Karpas-422 (cell line): ENCODE measurements at regions not wholly inside any gene's neighbourhood (a gene's known extent, or its start where the extent isn't known, plus 50 kb on each side); places are given as distances from the start of the nearest gene placed in this dataset.

ENCODE experiments used
- DNase-seq: peaks from one replicate; pipeline ENCODE4 v3.0.0-alpha.2; 2015
- H2AFZ ChIP-seq: fragments of 200-600 bp; sonication (generic); 2 replicates; pipeline ENCODE4 v1.6.1; 2014; ENCODE audit warnings: antibody characterized with exemption, low read length, mixed read lengths
- H3K27ac ChIP-seq: fragments of 200-600 bp; sonication (generic); 2 replicates; pipeline ENCODE4 v1.5.1; 2014; ENCODE audit warnings: mild to moderate bottlenecking, low read length, moderate library complexity
- H3K27me3 ChIP-seq: fragments of 200-600 bp; sonication (generic); 2 replicates; pipeline ENCODE4 v1.6.1; 2014; ENCODE audit warnings: low read length, mixed read lengths
- H3K36me3 ChIP-seq: fragments of 200-600 bp; sonication (generic); 2 replicates; pipeline ENCODE4 v1.6.1; 2014; ENCODE audit warnings: low read length, mixed read lengths; ENCODE audit not compliant: insufficient read depth
- H3K4me1 ChIP-seq: fragments of 200-600 bp; sonication (generic); 2 replicates; pipeline ENCODE4 v1.6.1; 2014; ENCODE audit warnings: mild to moderate bottlenecking, low read length, mixed read lengths
- H3K4me2 ChIP-seq: fragments of 200-600 bp; sonication (generic); 2 replicates; pipeline ENCODE4 v1.6.1; 2014; ENCODE audit warnings: low read length, low read depth, mild to moderate bottlenecking; ENCODE audit not compliant: poor library complexity, severe bottlenecking
- H3K4me3 ChIP-seq: fragments of 200-600 bp; sonication (generic); 2 replicates; pipeline ENCODE4 v1.5.1; 2014; ENCODE audit warnings: mild to moderate bottlenecking, antibody characterized with exemption, low read length, mixed read lengths
- H3K79me2 ChIP-seq: fragments of 200-600 bp; sonication (generic); 2 replicates; pipeline ENCODE4 v1.6.1; 2014; ENCODE audit warnings: mild to moderate bottlenecking, low read length, mixed read lengths
- H3K9ac ChIP-seq: fragments of 200-600 bp; sonication (generic); 2 replicates; pipeline ENCODE4 v1.6.0; 2014; ENCODE audit warnings: low read length
- H3K9me2 ChIP-seq: fragments of 200-600 bp; sonication (generic), shearing (Covaris generic); replicated peaks from 2 replicates; pipeline ENCODE4 v1.6.0; 2014; ENCODE audit warnings: mild to moderate bottlenecking, low read length, moderate library complexity; ENCODE audit not compliant: insufficient read depth
- H3K9me3 ChIP-seq: fragments of 300-700, 200-600 bp; sonication (generic); 2 replicates; pipeline ENCODE4 v1.6.1; 2014; ENCODE audit warnings: low read length, mixed read lengths
- H4K20me1 ChIP-seq: fragments of 200-600 bp; sonication (generic); 2 replicates; pipeline ENCODE4 v1.6.1; 2014; ENCODE audit warnings: mild to moderate bottlenecking, antibody characterized with exemption, low read length, low read depth; ENCODE audit not compliant: insufficient read depth

DNA sequence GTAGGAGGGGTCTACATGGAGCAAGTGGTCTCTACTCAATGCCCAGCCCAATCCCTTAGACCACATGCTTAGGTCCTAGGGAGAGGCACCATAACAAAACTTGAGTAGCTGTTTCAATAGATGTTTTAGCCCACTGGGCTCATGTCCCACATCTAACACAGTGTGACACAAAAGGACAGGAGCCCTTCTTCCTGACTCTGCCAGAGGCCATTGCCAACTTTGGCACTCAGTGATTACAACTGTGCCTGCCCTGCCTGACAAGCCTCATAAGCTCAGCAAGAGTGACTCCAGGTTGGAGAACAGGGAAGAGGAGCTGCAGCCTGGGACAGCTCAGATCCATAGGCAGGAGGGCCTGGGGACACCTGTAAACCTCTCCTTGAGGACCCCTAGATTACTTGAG lies 230.8 kb downstream of the ENC1 start:
- Histone ChIP-seq H3K9ac (no peak overlapping the region), H2AFZ (no peak overlapping the region), H3K4me2 (no peak overlapping the region), H3K27ac (no peak overlapping the region), H3K4me1 (no peaks in the 10 kb centered on the region), H3K9me2 (no peaks in the 10 kb centered on the region), H4K20me1 (no peaks in the 10 kb centered on the region), H3K79me2 (no peaks in the 10 kb centered on the region), H3K36me3 (no peaks in the 10 kb centered on the region), H3K9me3 (no peaks in the 10 kb centered on the region), H3K4me3 (no peak overlapping the region), H3K27me3 (no peaks in the 10 kb centered on the region)
- no peak for DNase-seq

DNA sequence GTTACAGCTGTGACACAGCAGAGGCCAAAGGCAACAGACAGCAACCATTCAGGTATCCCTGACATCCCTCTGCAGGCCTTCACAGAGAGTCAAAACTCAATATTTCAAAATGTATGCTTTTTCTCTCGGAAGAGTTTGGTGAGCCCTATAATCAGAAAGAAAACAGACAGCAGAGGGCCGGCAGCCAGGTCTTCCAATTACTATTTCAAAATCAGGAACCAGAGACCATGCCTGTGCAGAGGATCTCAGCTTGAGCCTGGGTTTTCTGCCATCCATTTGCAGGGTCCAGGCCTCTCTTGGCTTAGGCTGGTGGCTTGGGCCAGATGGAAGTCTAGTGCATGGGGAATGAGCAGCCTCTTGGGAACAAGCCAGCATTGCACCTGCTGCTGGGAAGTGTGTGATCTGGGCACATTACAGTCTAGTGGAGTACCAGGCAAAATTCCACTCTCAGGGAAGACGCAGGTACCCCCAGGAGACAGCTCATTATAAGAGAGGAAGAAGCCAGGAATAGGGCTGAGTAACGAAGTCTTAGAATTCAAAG lies 231.3 kb downstream of the ENC1 start:
- no peaks in the 10 kb centered on the region for H3K4me1 ChIP-seq
- no peaks in the 10 kb centered on the region for H3K27me3 ChIP-seq
- H3K79me2 ChIP-seq, result no peaks in the 10 kb centered on the region
- H3K27ac ChIP-seq, result no peak overlapping the region
- no peak overlapping the region for H3K9ac ChIP-seq
- H3K4me2 ChIP-seq, result no peak overlapping the region
- DNase-seq, result no peak
- no peaks in the 10 kb centered on the region for H3K9me2 ChIP-seq
- H3K9me3 ChIP-seq, result no peaks in the 10 kb centered on the region
- no peaks in the 10 kb centered on the region for H3K36me3 ChIP-seq
- H2AFZ ChIP-seq, result no peak overlapping the region
- no peaks in the 10 kb centered on the region for H4K20me1 ChIP-seq
- H3K4me3 ChIP-seq, result no peak overlapping the region

DNA sequence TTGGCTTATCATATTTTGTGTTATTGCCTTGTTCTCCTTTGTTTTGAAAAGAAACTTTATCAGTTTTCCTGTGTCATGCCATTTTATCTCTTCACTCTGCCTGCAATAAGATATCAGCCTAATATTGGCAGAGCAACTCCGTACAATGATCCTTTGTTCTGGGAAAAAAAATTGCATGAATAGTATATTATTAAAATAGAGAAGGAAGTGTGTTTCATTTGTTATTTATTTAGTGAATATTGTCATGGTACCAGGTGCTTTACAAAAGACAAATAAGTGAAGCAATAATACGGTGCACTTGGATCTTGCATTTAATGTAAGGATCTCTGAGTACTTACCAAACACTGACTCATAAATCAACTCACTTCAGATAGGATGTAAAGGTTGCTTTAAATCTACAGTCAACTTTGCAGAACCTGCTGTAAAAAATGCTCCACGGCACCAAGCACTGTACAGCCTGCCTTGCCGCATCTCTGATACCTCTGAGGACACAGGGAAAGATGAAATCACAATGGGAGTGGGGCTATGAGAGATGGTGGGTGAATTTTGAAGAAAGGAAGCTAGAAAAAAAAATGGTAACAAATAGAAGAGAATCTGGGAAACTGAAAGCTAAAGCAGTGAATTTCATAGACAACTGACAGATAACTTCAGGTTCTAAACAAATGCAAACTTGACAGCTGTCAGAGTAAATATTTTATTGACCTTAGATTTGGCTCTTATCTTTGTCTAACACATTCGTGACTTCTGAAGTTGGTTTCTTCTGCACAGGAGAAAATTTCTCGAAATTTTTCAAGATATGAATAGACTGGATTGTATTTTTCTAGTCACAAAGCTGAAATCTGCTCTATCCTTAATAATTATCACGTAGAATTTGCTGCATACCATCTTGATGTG lies 232.1 kb downstream of the ENC1 start:
- no peaks in the 10 kb centered on the region for H3K9me2 ChIP-seq

DNA sequence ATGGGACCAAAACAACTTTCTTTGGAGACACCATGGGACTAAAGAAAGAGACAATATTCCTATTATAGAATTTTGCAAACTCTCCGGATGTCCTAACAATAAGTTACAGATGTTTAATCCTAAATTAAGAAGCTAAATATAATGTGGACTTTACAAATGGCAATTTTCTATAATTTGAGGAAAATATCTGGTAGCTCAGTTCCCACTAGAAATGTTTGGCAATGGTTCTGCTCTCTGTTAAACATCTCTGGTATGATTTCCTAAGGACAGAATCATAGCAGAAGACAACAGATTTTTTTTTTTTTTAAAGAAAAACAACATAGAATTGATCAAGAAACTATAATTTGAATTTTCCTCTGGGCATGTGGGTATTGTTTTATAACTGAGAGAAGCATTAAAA lies 232.8 kb downstream of the ENC1 start:
- Histone ChIP-seq H3K9ac (no peak overlapping the region), H3K4me1 (no peaks in the 10 kb centered on the region), H3K4me2 (no peak overlapping the region), H4K20me1 (no peaks in the 10 kb centered on the region), H3K27me3 (no peaks in the 10 kb centered on the region), H3K4me3 (no peak overlapping the region), H3K79me2 (no peaks in the 10 kb centered on the region), H3K36me3 (no peaks in the 10 kb centered on the region), H3K27ac (no peak overlapping the region), H3K9me2 (no peaks in the 10 kb centered on the region), H3K9me3 (no peaks in the 10 kb centered on the region), H2AFZ (no peak overlapping the region)
- DNase-seq, result no peak

More for the DNA sequence above, 232.1 kb downstream of the ENC1 start:
- Histone ChIP-seq H3K4me2 (no peak overlapping the region), H3K9me3 (no peaks in the 10 kb centered on the region), H3K27me3 (no peaks in the 10 kb centered on the region), H3K4me1 (no peaks in the 10 kb centered on the region), H3K79me2 (no peaks in the 10 kb centered on the region), H3K4me3 (no peak overlapping the region), H4K20me1 (no peaks in the 10 kb centered on the region), H3K9ac (no peak overlapping the region), H2AFZ (no peak overlapping the region), H3K36me3 (no peaks in the 10 kb centered on the region), H3K27ac (no peak overlapping the region)
- no peak for DNase-seq

DNA sequence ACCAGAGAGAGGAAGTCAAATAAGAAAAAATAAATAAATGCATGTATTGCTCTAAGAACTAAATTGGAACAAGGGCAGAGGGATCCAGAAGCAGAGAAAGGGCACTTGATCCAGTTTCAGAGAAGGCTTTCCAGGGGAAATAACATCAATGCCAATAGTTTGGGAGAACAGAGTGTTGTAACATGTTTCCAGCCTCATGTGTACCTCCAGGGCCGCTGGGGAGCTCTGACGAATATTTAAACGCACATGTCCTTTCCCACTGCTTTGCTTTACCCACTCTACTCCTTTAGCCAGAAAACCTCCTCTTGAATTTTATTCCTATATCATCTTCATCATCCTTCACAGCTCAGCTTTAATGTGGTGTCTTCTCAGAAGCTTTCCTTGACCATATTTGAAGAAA lies 233.7 kb downstream of the ENC1 start:
- H3K4me1 ChIP-seq, result no peaks in the 10 kb centered on the region
- no peaks in the 10 kb centered on the region for H3K27me3 ChIP-seq
- no peaks in the 10 kb centered on the region for H3K36me3 ChIP-seq
- H3K9ac ChIP-seq, result no peak overlapping the region
- no peak overlapping the region for H2AFZ ChIP-seq
- H3K4me3 ChIP-seq, result no peak overlapping the region
- H3K9me3 ChIP-seq, result no peaks in the 10 kb centered on the region
- no peak overlapping the region for H3K4me2 ChIP-seq
- no peak overlapping the region for H3K27ac ChIP-seq
- no peak for DNase-seq
- H4K20me1 ChIP-seq, result no peaks in the 10 kb centered on the region
- no peaks in the 10 kb centered on the region for H3K79me2 ChIP-seq
- H3K9me2 ChIP-seq, result no peaks in the 10 kb centered on the region

DNA sequence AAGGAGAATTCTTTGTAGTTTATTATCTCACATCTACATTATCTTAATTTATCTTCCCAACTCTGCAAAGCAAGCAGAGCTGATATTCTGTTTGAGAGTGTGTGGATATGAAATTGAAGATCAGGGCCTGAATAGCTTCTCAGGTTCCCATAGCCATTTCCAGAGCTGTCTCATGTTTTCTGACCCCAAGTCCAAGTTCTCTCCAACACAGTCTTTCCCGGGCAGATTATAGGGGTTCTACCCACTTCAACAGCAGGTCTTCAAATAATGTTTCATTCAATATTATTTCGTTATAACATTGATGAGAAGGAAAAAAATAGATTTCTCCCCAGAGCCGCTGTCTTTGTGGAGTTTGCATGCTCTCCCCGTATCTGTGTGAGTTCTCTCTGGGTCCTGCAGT lies 234.9 kb downstream of the ENC1 start:
- H3K9me2 ChIP-seq, result no peaks in the 10 kb centered on the region
- H3K4me1 ChIP-seq, result no peaks in the 10 kb centered on the region
- no peaks in the 10 kb centered on the region for H3K27me3 ChIP-seq
- no peaks in the 10 kb centered on the region for H3K9me3 ChIP-seq
- H3K9ac ChIP-seq, result no peak overlapping the region
- H3K4me3 ChIP-seq, result no peak overlapping the region
- H3K79me2 ChIP-seq, result no peaks in the 10 kb centered on the region
- no peak overlapping the region for H3K4me2 ChIP-seq
- H3K36me3 ChIP-seq, result no peaks in the 10 kb centered on the region
- no peak overlapping the region for H3K27ac ChIP-seq
- H4K20me1 ChIP-seq, result no peaks in the 10 kb centered on the region
- DNase-seq, result no peak
- H2AFZ ChIP-seq, result no peak overlapping the region

DNA sequence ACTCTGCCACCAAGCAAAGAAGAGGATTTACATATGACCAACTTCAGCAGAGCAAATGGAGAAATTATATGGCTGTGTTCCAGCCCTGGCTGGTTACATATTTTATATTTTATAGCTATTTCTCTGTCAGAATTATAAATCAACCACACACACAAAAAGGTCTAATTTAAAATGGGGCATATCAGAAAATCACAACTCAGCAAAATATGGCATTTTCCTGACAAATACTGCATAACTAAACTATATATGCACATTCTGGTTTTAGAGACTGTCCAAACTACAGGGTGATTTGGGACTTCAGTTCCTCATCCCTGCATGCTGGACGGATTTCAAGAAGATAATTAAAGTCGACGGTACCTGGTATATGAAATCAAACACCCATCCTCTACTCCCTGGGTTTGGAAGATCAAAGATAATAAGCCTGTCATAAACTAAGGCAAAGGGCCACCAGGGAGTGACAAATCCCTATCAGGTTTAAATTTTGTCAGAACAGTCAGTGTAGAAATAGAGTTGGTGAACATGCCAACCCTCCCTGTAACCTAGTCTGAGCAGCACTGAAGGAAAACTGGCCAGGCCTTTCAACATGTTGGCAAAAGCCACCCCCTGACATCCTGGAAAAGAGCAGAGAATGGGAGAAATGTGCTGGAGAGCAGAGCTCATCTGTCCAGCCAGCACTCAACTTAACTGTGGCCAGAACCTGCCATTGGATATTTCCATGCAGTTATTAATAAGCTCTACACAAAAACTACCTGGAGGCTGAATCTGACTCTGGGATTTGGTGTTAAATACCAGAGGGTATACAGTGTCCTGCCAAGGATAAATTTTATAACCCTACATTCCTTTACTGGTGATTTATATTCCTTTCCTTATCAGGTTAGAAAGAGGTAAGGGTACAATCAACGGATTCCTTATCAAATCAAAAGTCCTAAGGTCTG lies 235.7 kb downstream of the ENC1 start:
- no peaks in the 10 kb centered on the region for H4K20me1 ChIP-seq
- H2AFZ ChIP-seq, result no peak overlapping the region
- no peak overlapping the region for H3K4me3 ChIP-seq
- no peak overlapping the region for H3K9ac ChIP-seq
- no peak overlapping the region for H3K4me2 ChIP-seq
- no peak for DNase-seq
- H3K4me1 ChIP-seq, result no peaks in the 10 kb centered on the region
- H3K27me3 ChIP-seq, result no peaks in the 10 kb centered on the region
- no peaks in the 10 kb centered on the region for H3K9me2 ChIP-seq
- no peaks in the 10 kb centered on the region for H3K9me3 ChIP-seq
- no peaks in the 10 kb centered on the region for H3K79me2 ChIP-seq
- H3K36me3 ChIP-seq, result no peaks in the 10 kb centered on the region
- no peak overlapping the region for H3K27ac ChIP-seq

DNA sequence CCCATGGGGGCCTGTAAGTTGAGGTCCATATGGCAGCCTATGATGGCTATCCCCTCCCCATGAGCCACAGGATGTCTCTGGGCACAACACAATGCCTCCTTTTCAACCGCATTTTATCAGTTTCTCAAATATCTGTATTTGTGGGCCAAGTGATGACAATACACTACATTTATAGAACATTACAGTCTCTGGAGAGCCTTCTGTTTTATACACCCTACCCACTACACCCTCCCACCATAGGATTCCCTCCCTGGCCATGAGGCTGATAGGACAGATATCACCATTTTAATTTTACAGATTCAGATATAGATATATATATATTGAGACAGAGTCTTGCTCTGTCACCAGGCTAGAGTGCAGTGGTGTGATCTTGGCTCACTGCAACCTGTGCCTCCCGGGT lies 236.8 kb downstream of the ENC1 start:
- Histone ChIP-seq H3K9me3 (no peaks in the 10 kb centered on the region), H4K20me1 (no peaks in the 10 kb centered on the region), H2AFZ (no peak overlapping the region), H3K36me3 (no peaks in the 10 kb centered on the region), H3K9ac (no peak overlapping the region), H3K9me2 (no peaks in the 10 kb centered on the region), H3K27ac (no peak overlapping the region), H3K4me3 (no peak overlapping the region), H3K79me2 (no peaks in the 10 kb centered on the region), H3K4me1 (no peaks in the 10 kb centered on the region), H3K27me3 (no peaks in the 10 kb centered on the region), H3K4me2 (no peak overlapping the region)
- DNase-seq, result no peak
